A549 (cell line): ENCODE measurements at regions not wholly inside any gene's neighbourhood (a gene's known extent, or its start where the extent isn't known, plus 50 kb on each side); places are given as distances from the start of the nearest gene placed in this dataset.
"Not testable (repeated sequence)": the region's sequence is repeated elsewhere in the genome, so short reads cannot be mapped to it uniquely, and the experiment has no call there.

ENCODE experiments used
- ATAC-seq, 2 experiments: fragments of 200-7000 bp in 1 of 2; fragments of >200 bp in 1 of 2; cut with Nextera tagmentation in 1 of 2; cut with Tn5 transposase in 1 of 2; 3 replicates each; pipeline versions ENCODE4 v1.8.0 to v1.9.1; 2018 to 2020; ENCODE audit warnings: mild to moderate bottlenecking in 1 of 2, moderate library complexity in 1 of 2
- CTCF ChIA-PET: fragments of 300-600 bp; sonication (Branson Sonifier 250); formaldehyde crosslinking; extraction: SDS; loops from one replicate; lab custom pipeline; 2021; ENCODE audit warnings: antibody characterized with exemption, inconsistent platforms; lab: Yijun Ruan, JAX
- POLR2A ChIA-PET: fragments of 350-600 bp; formaldehyde crosslinking; extraction: SDS; loops from one replicate; lab custom pipeline; 2021; ENCODE audit warnings: antibody characterized with exemption, inconsistent platforms; lab: Yijun Ruan, JAX
- DNase-seq, 2 experiments: peaks; one replicate each; pipeline versions ENCODE4 v3.0.0 to v3.0.0-alpha.2; 2011 to 2016; ENCODE audit warnings: low read depth in 1 of 2, low spot score in 1 of 2
- FAIRE-seq: peaks from 2 replicates; lab custom pipeline; 2011; peaks lifted over from hg19 to GRCh38; lab: Jason Lieb, UNC
- H3K27ac ChIP-seq, 2 experiments: fragments of >200 bp; sonication (Bioruptor Twin); formaldehyde crosslinking; 3 replicates each; pipeline ENCODE4 v1.5.1; 2016 to 2017
- H3K4me1 ChIP-seq: fragments of >200 bp; sonication (Bioruptor Twin); formaldehyde crosslinking; 3 replicates; pipeline ENCODE4 v1.6.1; 2016
- H3K4me2 ChIP-seq: fragments of >200 bp; sonication (Bioruptor Twin); formaldehyde crosslinking; 3 replicates; pipeline ENCODE4 v1.6.1; 2016
- H3K4me3 ChIP-seq: fragments of >200 bp; sonication (Bioruptor Twin); formaldehyde crosslinking; 3 replicates; pipeline ENCODE4 v1.5.1; 2016
- H3K9me3 ChIP-seq: fragments of >200 bp; sonication (Bioruptor Twin); formaldehyde crosslinking; 3 replicates; pipeline ENCODE4 v1.6.1; 2016
- CBX8 ChIP-seq: fragments of 200-600 bp; sonication (generic); IDR thresholded peaks from 2 replicates; pipeline ENCODE4 v1.6.1; 2016
- E2F6 ChIP-seq: IDR thresholded peaks from 2 replicates; pipeline ENCODE4 v1.6.1; 2012; ENCODE audit warnings: low read depth, borderline replicate concordance
- ESRRA ChIP-seq: fragments of 150-350 bp; IDR thresholded peaks from 2 replicates; pipeline ENCODE4 v1.6.1; 2014; ENCODE audit warnings: mild to moderate bottlenecking, low read length, borderline replicate concordance
- FOSL2 ChIP-seq, 2 experiments: fragments of 450-650 bp in 1 of 2; fragments of >200 bp in 1 of 2; sonication (Bioruptor Twin) in 1 of 2; formaldehyde crosslinking; IDR thresholded peaks; 2 replicates each; pipeline versions ENCODE4 v1.5.0 to v1.6.1; 2016 to 2020; ENCODE audit warnings: mild to moderate bottlenecking in 1 of 2, moderate library complexity in 1 of 2
- FOXS1 ChIP-seq: fragments of 250-450 bp; sonication (Bioruptor Pico); IDR thresholded peaks from 2 replicates; pipeline ENCODE4 v1.5.0; 2020; ENCODE audit warnings: mild to moderate bottlenecking, moderate library complexity
- GATA3 ChIP-seq: IDR thresholded peaks from 2 replicates; pipeline ENCODE4 v1.6.1; 2012; ENCODE audit warnings: borderline replicate concordance
- HDAC2 ChIP-seq: fragments of 200-600 bp; sonication (generic); IDR thresholded peaks from 2 replicates; pipeline ENCODE4 v1.6.1; 2016
- HOXB5 ChIP-seq: fragments of 250-450 bp; sonication (Bioruptor Pico); IDR thresholded peaks from 2 replicates; pipeline ENCODE4 v1.5.0; 2020; ENCODE audit warnings: mild to moderate bottlenecking, moderate library complexity
- JUN ChIP-seq, 2 experiments: fragments of >200 bp; sonication (Bioruptor Twin); formaldehyde crosslinking; IDR thresholded peaks; 2 replicates in 1 of 2; 3 replicates in 1 of 2; pipeline ENCODE4 v1.6.1; 2016 to 2017
- JUNB ChIP-seq: fragments of >200 bp; sonication (Bioruptor Twin); formaldehyde crosslinking; IDR thresholded peaks from 2 replicates; pipeline ENCODE4 v1.6.1; 2016
- KDM1A ChIP-seq: fragments of 200-600 bp; sonication (generic); IDR thresholded peaks from 2 replicates; pipeline ENCODE4 v1.6.1; 2016; ENCODE audit warnings: low read depth, mild to moderate bottlenecking
- KDM5A ChIP-seq: fragments of 200-600 bp; sonication (generic); IDR thresholded peaks from 2 replicates; pipeline ENCODE4 v1.6.1; 2016; ENCODE audit warnings: antibody characterized with exemption, mild to moderate bottlenecking
- MAZ ChIP-seq: fragments of 150-350 bp; IDR thresholded peaks from 2 replicates; pipeline ENCODE4 v1.6.1; 2014; ENCODE audit warnings: antibody characterized with exemption, low read depth, low read length, borderline replicate concordance
- NPAS2 ChIP-seq: fragments of 250-450 bp; sonication (Bioruptor Pico); IDR thresholded peaks from 2 replicates; pipeline ENCODE4 v1.8.0; 2022; ENCODE audit warnings: mild to moderate bottlenecking, moderate library complexity, borderline replicate concordance
- PBX3 ChIP-seq: IDR thresholded peaks from 2 replicates; pipeline ENCODE4 v1.6.1; 2012
- POLR2AphosphoS2 ChIP-seq: conservative IDR thresholded peaks from 2 replicates; pipeline ENCODE4 v1.6.1; 2012; ENCODE audit warnings: low read length, improper control_type of control experiment, inconsistent platforms
- RCOR1 ChIP-seq: fragments of 150-350 bp; IDR thresholded peaks from 2 replicates; pipeline ENCODE4 v1.6.1; 2014; ENCODE audit warnings: antibody characterized with exemption, low read length, low read depth
- SMC3 ChIP-seq: fragments of >200 bp; sonication (Bioruptor Twin); formaldehyde crosslinking; IDR thresholded peaks from 3 replicates; pipeline ENCODE4 v1.6.1; 2018; ENCODE audit warnings: inconsistent platforms
- ZC3H11A ChIP-seq: fragments of 450-650 bp; IDR thresholded peaks from 2 replicates; pipeline ENCODE4 v1.6.1; 2014; ENCODE audit warnings: antibody characterized with exemption, mild to moderate bottlenecking
- ZFP36 ChIP-seq: fragments of 450-650 bp; IDR thresholded peaks from 2 replicates; pipeline ENCODE4 v1.6.1; 2014; ENCODE audit warnings: borderline replicate concordance; ENCODE audit not compliant: partially characterized antibody
- WGBS: methylation state at CpG from one replicate; pipeline ENCODE4 v1.1.6; 2017; ENCODE audit errors: missing lambda C conversion rate; 5-methylcytosine and 5-hydroxymethylcytosine counted together
- TF ChIP-seq, protein P1 (sequence below): IDR thresholded peaks from 2 replicates; pipeline ENCODE4 v1.6.1; 2012
- TF ChIP-seq, protein P2 (sequence below): fragments of >200 bp; sonication (Bioruptor Twin); formaldehyde crosslinking; IDR thresholded peaks from 3 replicates; pipeline ENCODE4 v1.5.1; 2016
- TF ChIP-seq, protein P3 (sequence below): fragments of 250-450 bp; sonication (Bioruptor Pico); IDR thresholded peaks from 2 replicates; pipeline ENCODE4 v1.5.0; 2020; ENCODE audit warnings: low read depth, mild to moderate bottlenecking, moderate library complexity
- TF ChIP-seq, protein P4 (sequence below): fragments of 450-650 bp; IDR thresholded peaks from 2 replicates; pipeline ENCODE4 v1.6.1; 2014; ENCODE audit warnings: antibody characterized with exemption

DNA sequence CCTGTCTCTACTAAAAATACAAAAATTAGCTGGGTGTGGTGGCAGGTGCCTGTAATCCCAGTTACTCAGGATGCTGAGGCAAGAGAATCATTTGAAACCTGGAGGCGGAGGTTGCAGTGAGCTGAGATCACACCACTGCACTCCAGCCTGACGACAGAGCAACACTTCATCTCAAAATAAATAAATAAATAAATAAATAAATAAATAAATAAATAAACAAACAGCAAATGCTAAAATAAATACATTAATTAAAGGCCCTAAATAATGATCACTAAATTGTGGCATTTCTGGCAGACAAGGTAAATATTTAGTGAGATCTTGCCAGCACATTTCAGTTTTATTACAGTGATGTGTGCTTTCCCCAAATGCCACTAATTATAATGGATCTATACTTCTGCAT, 427.8 kb downstream of the RND3 start:
- 92% methylated on average over 2 of the region's 2 CpGs for WGBS
- H3K4me1 ChIP-seq, DNase-seq, FAIRE-seq, H3K4me3 ChIP-seq, H3K9me3 ChIP-seq, POLR2A ChIA-PET, H3K4me2 ChIP-seq, H3K27ac ChIP-seq, ATAC-seq: not testable (repeated sequence)
- CTCF ChIA-PET, result interaction anchor here (0.5 to 0.9 kb wide), 3 partner anchors 101 to 353 kb away, joined by 3 to 4 read pairs (median 3); no protein-coding TSS in a partner anchor
- TF ChIP-seq ZC3H11A, result peak; percentile 92

DNA sequence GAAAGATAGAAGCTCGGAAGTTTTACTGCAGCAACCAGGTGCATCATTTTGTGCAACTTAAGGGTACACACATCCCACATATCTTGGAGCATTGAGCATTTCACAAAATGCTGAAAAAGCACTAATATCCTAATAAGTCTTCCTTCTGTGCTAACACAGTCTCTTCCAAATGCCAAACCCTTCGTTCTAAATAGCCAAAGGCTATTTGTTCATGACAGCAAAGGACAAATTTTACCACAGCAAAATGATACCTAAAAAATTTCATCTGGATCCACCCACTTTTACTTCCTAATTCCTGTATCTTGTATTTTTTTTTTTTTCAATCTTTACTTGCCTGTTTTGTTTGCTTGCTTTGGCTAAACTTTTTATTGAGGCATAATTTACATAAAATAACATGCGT, 435.0 kb downstream of the RND3 start:
- no peak for TF ChIP-seq RCOR1
- no peak for TF ChIP-seq FOXS1 (CRISPR knock-in tag)
- TF ChIP-seq NPAS2 (CRISPR knock-in tag), result no peak
- no peak for TF ChIP-seq ESRRA
- TF ChIP-seq, protein P1, sequence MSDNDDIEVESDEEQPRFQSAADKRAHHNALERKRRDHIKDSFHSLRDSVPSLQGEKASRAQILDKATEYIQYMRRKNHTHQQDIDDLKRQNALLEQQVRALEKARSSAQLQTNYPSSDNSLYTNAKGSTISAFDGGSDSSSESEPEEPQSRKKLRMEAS, result no peak
- TF ChIP-seq KDM5A, result no peak
- TF ChIP-seq CBX8, result no peak
- no peak for TF ChIP-seq POLR2AphosphoS2
- TF ChIP-seq SMC3, result no peak
- TF ChIP-seq, protein P2, sequence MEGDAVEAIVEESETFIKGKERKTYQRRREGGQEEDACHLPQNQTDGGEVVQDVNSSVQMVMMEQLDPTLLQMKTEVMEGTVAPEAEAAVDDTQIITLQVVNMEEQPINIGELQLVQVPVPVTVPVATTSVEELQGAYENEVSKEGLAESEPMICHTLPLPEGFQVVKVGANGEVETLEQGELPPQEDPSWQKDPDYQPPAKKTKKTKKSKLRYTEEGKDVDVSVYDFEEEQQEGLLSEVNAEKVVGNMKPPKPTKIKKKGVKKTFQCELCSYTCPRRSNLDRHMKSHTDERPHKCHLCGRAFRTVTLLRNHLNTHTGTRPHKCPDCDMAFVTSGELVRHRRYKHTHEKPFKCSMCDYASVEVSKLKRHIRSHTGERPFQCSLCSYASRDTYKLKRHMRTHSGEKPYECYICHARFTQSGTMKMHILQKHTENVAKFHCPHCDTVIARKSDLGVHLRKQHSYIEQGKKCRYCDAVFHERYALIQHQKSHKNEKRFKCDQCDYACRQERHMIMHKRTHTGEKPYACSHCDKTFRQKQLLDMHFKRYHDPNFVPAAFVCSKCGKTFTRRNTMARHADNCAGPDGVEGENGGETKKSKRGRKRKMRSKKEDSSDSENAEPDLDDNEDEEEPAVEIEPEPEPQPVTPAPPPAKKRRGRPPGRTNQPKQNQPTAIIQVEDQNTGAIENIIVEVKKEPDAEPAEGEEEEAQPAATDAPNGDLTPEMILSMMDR, result no peak
- H3K4me1 ChIP-seq, result no peaks in the 10 kb centered on the region
- FAIRE-seq (no peak), ATAC-seq (no peak), DNase-seq (no peak)
- no peaks in the 10 kb centered on the region for H3K9me3 ChIP-seq
- POLR2A ChIA-PET, result no interaction called here
- H3K27ac ChIP-seq, result no peak overlapping the region
- no peak overlapping the region for H3K4me2 ChIP-seq
- whole genome bisulfite sequencing, result 60% methylated on average over 3 of the region's 3 CpGs
- CTCF ChIA-PET, result no interaction called here
- H3K4me3 ChIP-seq, result no peak overlapping the region

DNA sequence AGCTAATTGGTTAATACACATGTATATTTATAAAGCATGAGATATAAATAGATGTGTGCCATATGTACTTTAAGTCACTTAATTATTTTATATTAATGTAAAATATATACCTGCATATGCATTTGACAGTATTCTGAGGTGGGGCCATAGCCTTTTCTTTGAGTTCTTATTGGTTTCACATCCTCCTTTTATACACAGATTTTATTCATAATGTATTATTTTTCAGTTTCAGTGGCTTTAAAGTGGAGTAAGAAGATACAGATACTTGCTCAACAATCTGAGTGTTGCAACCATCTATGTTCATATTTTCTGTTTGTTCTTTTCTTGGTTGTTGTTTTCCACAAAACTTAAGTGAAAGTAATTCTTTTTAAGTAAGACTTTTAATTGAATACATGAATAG, 436.5 kb downstream of the RND3 start:
- POLR2A ChIA-PET, result no interaction called here
- DNase-seq (no peak), ATAC-seq (no peak), FAIRE-seq (no peak)
- no peaks in the 10 kb centered on the region for H3K9me3 ChIP-seq
- 0 out of 3 replicates have a peak, but pooled peaks cover 4% of the 10 kb centered on the region for H3K4me1 ChIP-seq
- TF ChIP-seq GATA3, result no peak
- TF ChIP-seq, protein P3, sequence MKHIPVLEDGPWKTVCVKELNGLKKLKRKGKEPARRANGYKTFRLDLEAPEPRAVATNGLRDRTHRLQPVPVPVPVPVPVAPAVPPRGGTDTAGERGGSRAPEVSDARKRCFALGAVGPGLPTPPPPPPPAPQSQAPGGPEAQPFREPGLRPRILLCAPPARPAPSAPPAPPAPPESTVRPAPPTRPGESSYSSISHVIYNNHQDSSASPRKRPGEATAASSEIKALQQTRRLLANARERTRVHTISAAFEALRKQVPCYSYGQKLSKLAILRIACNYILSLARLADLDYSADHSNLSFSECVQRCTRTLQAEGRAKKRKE, result no peak
- TF ChIP-seq JUNB, result no peak
- no peak overlapping the region for H3K4me3 ChIP-seq
- no peak overlapping the region for H3K27ac ChIP-seq
- no peak overlapping the region for H3K4me2 ChIP-seq
- CTCF ChIA-PET, result no interaction called here

DNA sequence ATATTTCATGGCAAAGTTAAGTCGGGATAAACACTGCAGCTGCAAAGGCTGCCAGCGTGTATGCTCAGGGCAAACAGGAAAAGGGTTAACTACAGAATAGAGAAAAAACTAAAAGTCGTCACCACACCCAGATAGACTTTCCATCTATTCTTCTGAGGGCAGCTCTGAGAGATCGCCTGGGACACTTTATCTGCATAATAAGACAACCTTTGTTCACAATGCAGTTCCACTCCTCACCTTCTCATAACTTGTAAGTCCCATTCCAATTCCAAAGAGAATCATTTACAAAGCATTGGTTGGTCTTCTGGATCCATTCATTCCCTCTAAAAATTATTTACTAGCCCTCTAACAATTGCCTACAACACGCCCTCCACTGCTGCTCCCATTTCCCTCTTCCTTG, 437.4 kb downstream of the RND3 start:
- no peak overlapping the region for H3K27ac ChIP-seq
- no peak overlapping the region for H3K4me3 ChIP-seq
- WGBS, result 78% methylated on average over 5 of the region's 5 CpGs
- ATAC-seq (no peak), FAIRE-seq (no peak), DNase-seq (no peak)
- no peaks in the 10 kb centered on the region for H3K9me3 ChIP-seq
- ChIA-PET POLR2A (no interaction called here), CTCF (no interaction called here)
- no peak overlapping the region for H3K4me2 ChIP-seq
- H3K4me1 ChIP-seq, result 0 out of 3 replicates have a peak, but pooled peaks cover 4% of the 10 kb centered on the region
- TF ChIP-seq E2F6, result no peak
- TF ChIP-seq HDAC2, result no peak
- TF ChIP-seq, protein P2, result no peak
- TF ChIP-seq JUNB, result no peak
- TF ChIP-seq MAZ, result no peak
- TF ChIP-seq KDM1A, result no peak
- TF ChIP-seq, protein P4, sequence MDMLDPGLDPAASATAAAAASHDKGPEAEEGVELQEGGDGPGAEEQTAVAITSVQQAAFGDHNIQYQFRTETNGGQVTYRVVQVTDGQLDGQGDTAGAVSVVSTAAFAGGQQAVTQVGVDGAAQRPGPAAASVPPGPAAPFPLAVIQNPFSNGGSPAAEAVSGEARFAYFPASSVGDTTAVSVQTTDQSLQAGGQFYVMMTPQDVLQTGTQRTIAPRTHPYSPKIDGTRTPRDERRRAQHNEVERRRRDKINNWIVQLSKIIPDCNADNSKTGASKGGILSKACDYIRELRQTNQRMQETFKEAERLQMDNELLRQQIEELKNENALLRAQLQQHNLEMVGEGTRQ, result no peak
- no peak for TF ChIP-seq RCOR1
- no peak for TF ChIP-seq HOXB5 (CRISPR knock-in tag)
- TF ChIP-seq PBX3, result no peak
- no peak for TF ChIP-seq SMC3
- no peak for TF ChIP-seq ZFP36
- TF ChIP-seq FOSL2 (IDR thresholded peaks at IDR 0.05), result no peak
- no peak for TF ChIP-seq FOSL2 (CRISPR knock-in tag; IDR thresholded peaks at IDR 0.05)
- no peak for TF ChIP-seq JUN (IDR thresholded peaks at IDR 0.05)
